Caki2 (cell line): ENCODE measurements at regions not wholly inside any gene's neighbourhood (a gene's known extent, or its start where the extent isn't known, plus 50 kb on each side); places are given as distances from the start of the nearest gene placed in this dataset.

Experiments used
- DNase-seq: peaks from one replicate; pipeline ENCODE4 v3.0.0-alpha.2; 2015; ENCODE audit warnings: low read depth
- in situ Hi-C: cut with HindIII; loops from 2 replicates; pipeline ENCODE4 v1.10.0; 2016; ENCODE audit warnings: low sequenced_read_pairs, low pct_unique_long_range_greater_than_20kb, mixed read lengths

DNA sequence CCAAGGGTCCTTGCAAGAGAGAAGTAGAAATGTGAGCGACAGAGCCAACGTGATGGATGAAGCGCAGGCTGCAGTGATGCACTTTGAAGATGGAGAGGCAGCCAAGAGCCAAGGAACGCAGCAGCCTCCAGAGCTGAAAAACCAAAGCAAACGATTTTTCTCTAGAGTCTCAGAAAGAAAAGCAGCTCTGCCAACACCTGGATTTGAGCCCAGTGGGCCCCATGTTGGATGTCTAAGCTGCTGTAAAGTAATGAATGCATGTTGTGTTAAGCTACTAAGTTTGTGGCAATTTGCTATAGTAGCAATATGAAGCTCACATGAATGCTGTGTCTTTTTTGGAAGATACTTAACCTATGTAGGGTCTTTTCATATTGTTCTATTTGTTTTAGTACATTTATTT lies 894.3 kb downstream of the EFNB2 start:
- no peak for DNase-seq
- in situ Hi-C loops: no loop called here

- in situ Hi-C loops: no loop called here
- no peak for DNase-seq
These were observed 897.0 kb downstream of the EFNB2 start for GRCh38 chr13:105638426-105638825.

DNA sequence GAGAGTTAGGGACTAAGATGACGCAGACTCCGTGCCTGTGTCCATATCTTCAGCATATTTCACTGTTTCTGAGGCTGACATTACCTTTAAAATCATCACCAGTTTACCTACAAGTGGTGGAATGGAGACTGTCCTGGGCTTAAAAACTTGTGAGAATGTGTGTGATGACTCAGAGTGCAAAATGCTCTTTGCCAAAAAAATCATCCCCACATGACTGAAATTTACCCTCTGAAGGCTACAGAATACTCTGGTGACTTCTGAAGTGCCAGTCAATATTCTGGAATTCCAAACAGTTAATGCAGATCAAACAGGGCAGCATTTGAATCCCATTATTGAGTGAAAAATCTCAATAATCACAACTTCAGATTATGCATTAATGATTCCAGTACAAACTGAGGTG lies 901.4 kb downstream of the EFNB2 start:
- no peak for DNase-seq
- in situ Hi-C loops: no loop called here

DNA sequence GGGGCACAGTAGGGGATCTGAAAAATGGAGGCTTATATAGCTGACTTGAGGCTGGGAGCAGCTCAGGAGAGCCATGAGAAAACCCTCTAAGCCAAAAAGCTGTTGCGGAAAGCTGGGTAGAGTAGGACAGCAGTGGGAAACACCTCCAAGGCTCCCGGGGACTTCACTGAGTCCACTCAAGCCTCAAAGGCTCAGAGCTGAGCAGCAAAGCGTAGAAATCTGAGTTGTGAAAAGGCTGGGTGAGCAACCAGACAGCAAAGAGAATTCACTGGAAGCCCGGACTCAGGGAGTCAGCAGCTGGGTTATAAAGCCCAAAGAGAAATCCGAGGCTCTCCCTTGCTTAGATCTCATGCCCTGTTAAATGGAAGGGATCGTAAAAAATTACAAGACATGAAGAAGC lies 905.0 kb downstream of the EFNB2 start:
- DNase-seq: no peak
- in situ Hi-C loops: no loop called here

GRCh38 chr13:105627270-105627669 lies 908.2 kb downstream of the EFNB2 start:
- in situ Hi-C loops: no loop called here
- no peak for DNase-seq

GRCh38 chr13:105625691-105626090 lies 909.8 kb downstream of the EFNB2 start:
- in situ Hi-C loops: no loop called here
- no peak for DNase-seq

DNA sequence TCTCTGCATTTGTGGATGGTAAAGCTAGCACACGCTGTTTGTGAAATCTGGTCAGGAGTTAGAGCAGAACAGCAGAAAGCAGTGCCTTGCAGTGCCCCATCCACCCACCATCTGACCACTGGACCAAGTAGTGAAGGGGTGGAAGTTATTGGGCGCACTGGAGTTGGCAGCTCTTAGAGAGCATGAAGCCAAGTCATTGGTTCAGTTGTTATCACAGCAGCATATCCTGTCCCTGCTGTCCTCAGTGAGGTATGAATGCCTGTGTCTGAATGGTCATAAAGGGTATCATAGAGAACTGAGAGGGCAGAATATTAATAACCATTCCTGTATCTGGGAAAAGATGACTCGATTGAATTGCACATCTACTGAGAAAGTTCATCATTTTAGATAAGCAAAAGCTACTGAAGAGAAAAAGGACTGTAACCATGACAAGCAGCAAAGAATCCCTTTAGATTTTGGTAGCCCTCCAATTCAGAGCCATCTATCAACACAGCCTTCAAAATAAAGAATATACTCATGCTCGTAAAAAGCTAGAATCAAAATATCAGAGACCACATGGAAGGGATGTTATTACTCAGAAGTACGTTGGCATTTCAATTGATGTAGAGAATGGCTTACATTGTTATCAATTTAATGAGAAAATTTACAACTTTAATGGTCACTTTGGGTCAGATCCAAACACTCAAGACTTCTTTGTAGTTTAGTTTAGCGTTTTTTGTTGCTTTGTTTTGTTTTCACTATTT lies 919.0 kb downstream of the EFNB2 start:
- in situ Hi-C loops: no loop called here
- DNase-seq: no peak

- DNase-seq: no peak
- in situ Hi-C loops: no loop called here
These were observed 922.9 kb downstream of the EFNB2 start for GRCh38 chr13:105612541-105612940.

DNA sequence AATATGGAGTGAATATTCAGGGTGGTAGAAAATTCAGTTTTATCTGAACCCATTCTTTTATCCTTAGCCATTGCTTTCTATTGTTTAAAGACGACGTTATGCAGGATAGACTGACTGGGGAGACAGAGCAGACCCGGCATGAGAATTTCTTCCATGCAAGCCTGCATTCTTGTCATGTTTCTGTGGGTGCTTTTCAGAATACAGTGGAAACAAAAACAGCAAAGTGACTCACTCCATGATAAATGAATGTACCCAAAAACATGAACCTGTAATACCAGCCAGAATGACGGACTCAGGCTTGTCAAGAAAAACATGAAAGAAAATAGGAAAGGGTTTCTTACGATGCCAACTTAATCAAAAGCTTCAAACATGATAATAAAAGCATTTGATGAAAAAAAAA lies 924.0 kb downstream of the EFNB2 start:
- in situ Hi-C loops: no loop called here

GRCh38 chr13:105608104-105608503 lies 927.4 kb downstream of the EFNB2 start:
- no peak for DNase-seq
- in situ Hi-C loops: no loop called here

More for the DNA sequence above, 924.0 kb downstream of the EFNB2 start:
- peak; percentile 2 for DNase-seq

DNA sequence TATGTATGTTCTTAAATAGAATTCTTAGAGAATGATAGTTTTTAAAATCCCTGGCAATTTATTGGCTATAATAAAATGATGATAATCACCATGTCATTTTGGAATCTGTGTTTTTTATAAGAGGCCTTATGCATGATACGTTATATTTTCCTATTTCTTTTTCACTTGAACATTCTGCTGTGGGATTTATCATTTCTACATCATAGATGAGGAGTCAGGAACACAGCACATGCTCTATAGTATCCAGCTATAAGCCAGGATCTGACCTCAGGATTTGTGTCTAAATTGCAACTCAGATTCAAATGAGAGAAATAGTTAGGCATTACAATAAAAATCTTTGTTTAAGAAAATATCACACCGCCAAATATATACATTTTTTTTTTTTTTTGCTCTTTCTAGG lies 928.0 kb downstream of the EFNB2 start:
- DNase-seq: no peak
- in situ Hi-C loops: no loop called here

GRCh38 chr13:105607016-105607415 lies 928.4 kb downstream of the EFNB2 start:
- in situ Hi-C loops: no loop called here
- DNase-seq: no peak

DNA sequence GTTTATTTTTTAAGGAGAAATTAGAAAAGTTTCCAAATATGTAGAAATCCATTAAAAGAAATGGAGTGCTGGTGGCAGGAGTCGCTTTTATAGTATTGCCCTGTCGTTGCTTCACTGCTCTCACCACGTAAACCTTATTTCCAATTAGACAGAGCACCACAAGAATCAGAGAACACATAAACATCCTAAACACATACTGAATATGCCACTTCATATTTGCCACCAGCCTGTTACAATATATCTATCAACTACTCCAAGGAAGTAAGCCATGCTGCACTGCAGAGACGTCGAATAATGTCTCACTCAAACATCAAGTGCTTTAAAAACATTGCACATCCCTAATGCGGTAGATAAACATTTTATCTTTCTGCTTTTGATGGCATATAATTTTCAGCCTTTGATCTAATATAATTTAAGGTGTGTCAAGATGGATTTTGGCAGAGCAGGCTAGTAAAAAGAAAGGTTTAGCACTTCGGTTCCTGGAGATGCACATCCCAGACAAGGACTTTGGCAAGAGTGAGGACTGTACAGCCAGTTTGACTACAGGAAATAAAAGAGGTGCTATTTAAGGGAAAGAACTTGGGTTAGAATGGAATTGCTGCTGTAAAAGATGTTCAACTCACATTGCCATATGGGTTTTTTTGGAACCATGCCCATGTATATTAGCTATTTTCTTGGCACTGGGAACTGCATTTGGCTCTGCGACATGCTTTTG lies 932.3 kb downstream of the EFNB2 start:
- in situ Hi-C loops: no loop called here
- DNase-seq: no peak

- in situ Hi-C loops: no loop called here
- no peak for DNase-seq
These were observed 935.9 kb downstream of the EFNB2 start for GRCh38 chr13:105599477-105600037.

GRCh38 chr13:105598529-105598928 lies 936.9 kb downstream of the EFNB2 start:
- no peak for DNase-seq
- in situ Hi-C loops: no loop called here

GRCh38 chr13:105597573-105597972 lies 937.9 kb downstream of the EFNB2 start:
- in situ Hi-C loops: no loop called here
- DNase-seq: no peak

GRCh38 chr13:105595471-105595870 lies 940.0 kb downstream of the EFNB2 start:
- in situ Hi-C loops: no loop called here
- DNase-seq: no peak

DNA sequence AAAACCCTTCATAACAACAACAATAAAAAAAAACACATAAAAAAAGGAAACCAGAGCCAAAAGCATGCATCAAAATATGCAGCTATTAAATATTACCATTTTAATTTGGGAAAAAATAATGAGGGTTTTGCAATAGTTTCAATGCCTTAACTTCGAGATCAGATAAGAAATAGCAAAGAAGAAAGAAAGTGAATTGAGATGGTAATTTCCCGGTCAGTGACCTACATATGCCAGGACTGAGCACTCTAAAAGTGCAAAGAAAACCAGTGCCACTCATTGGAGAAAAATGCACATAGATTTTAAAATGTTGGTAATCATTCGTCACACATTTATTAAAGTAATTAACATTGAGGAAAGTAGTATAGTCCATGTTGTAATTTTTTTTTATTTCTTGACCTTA lies 944.2 kb downstream of the EFNB2 start:
- in situ Hi-C loops: no loop called here
- DNase-seq: no peak

DNA sequence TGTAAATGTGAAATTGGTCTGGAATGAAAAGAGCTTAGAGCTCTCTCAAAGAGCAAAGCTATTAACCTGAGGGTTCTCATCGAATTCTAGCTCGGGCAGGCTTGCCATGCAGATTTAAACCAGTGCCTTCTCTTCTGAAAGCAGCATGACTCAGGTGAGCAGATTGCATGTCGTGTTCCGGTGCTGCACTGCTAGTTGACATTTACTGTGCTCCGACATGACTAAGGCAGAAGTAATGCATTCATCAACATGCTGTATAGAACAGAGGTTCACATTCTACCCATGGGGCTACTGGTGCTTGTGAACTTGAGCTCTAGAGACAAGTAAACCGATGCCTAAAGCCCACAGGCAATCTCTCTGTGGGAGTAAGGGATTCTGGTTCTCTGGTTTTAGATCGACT lies 947.7 kb downstream of the EFNB2 start:
- peak; percentile 79 for DNase-seq
- in situ Hi-C loops: no loop called here
